Superior temporal gyrus (tissue), 1 donor: ENCODE measurements at regions not wholly inside any gene's neighbourhood (a gene's known extent, or its start where the extent isn't known, plus 50 kb on each side); places are given as distances from the start of the nearest gene placed in this dataset.
"Not testable (repeated sequence)": the region's sequence is repeated elsewhere in the genome, so short reads cannot be mapped to it uniquely, and the experiment has no call there.

ENCODE experiments used
- DNase-seq: peaks from one replicate; pipeline ENCODE4 v3.0.0-alpha.2; 2016; ENCODE audit errors: extremely low spot score

GRCh38 chr13:102538938-102539337 lies 57.8 kb upstream of the TPP2 start:
- no peak for DNase-seq

- DNase-seq, result no peak
Measured at GRCh38 chr13:102536695-102537485, 59.9 kb upstream of the TPP2 start.

- DNase-seq, result no peak
Measured at GRCh38 chr13:102536196-102536595, 60.6 kb upstream of the TPP2 start.

GRCh38 chr13:102530751-102531150 lies 66.0 kb upstream of the TPP2 start:
- DNase-seq, result no peak

- DNase-seq, result not testable (repeated sequence)
Measured at GRCh38 chr13:102522251-102522650, 74.5 kb upstream of the TPP2 start.

- no peak for DNase-seq
Measured at GRCh38 chr13:102517959-102518358, 78.8 kb upstream of the TPP2 start.

GRCh38 chr13:102510072-102510471 lies 86.7 kb upstream of the TPP2 start:
- no peak for DNase-seq

GRCh38 chr13:102508411-102508810 lies 88.4 kb upstream of the TPP2 start:
- DNase-seq, result no peak

GRCh38 chr13:102504002-102504401 lies 92.8 kb upstream of the TPP2 start:
- no peak for DNase-seq

- DNase-seq, result no peak
Measured at GRCh38 chr13:102495663-102496062, 93.8 kb upstream of the FGF14 start.

GRCh38 chr13:102487330-102487729 lies 85.5 kb upstream of the FGF14 start:
- DNase-seq, result peak; percentile 15

- no peak for DNase-seq
Measured at GRCh38 chr13:102484329-102484728, 82.5 kb upstream of the FGF14 start.

- DNase-seq, result no peak
Measured at GRCh38 chr13:102472650-102473049, 70.8 kb upstream of the FGF14 start.

- DNase-seq, result no peak
Measured at GRCh38 chr13:102470283-102470917, 68.6 kb upstream of the FGF14 start.

- DNase-seq, result no peak
Measured at GRCh38 chr13:102466610-102467190, 64.9 kb upstream of the FGF14 start.

- DNase-seq, result no peak
Measured at GRCh38 chr13:102462570-102462969, 60.7 kb upstream of the FGF14 start.

GRCh38 chr13:102461302-102461701 lies 59.5 kb upstream of the FGF14 start:
- DNase-seq, result no peak

- no peak for DNase-seq
Measured at GRCh38 chr13:102460806-102461205, 59.0 kb upstream of the FGF14 start.

GRCh38 chr13:102452836-102453235 lies 51.0 kb upstream of the FGF14 start:
- no peak for DNase-seq
